ENCODE measurements at regions not wholly inside any gene's neighbourhood (a gene's known extent, or its start where the extent isn't known, plus 50 kb on each side); places are given as distances from the start of the nearest gene placed in this dataset.
A peak's percentile ranks its signal among the peaks of the same experiment; 100 is the strongest.

GRCh38 chr12:92503029-92503931 is 199.5 kb upstream of the PLEKHG7 start (continued):
- TF ChIP-seq BCL3 (IDR thresholded peaks at IDR 0.05; ENCODE audit: borderline replicate concordance, insufficient read depth, low read depth, low read length, poor library complexity, severe bottlenecking) (peak; percentile 79), NFYB (IDR thresholded peaks at IDR 0.05; ENCODE audit: insufficient read depth, low read depth, low read length) (no peak), NR2C2 (IDR thresholded peaks at IDR 0.05; ENCODE audit: borderline replicate concordance, control insufficient read depth, insufficient read length, low read depth) (no peak), RAD21 (IDR thresholded peaks at IDR 0.05; ENCODE audit: insufficient read depth, low read depth, low read length) (no peak; the same call in 1 of the 2 replicates), SRF (IDR thresholded peaks at IDR 0.05; ENCODE audit: low read depth in 2 of 2, low read length in 2 of 2) (peak in 1 of 2 experiments; percentile 80; a peak in 1 of 4 replicates), ATF3 (IDR thresholded peaks at IDR 0.05; ENCODE audit: borderline replicate concordance, extremely low read depth, low read depth, low read length) (no peak), ZNF207 (IDR thresholded peaks at IDR 0.05; ENCODE audit: borderline replicate concordance) (no peak), GATAD2B (conservative IDR thresholded peaks at IDR 0.05; ENCODE audit: low read depth) (peak; percentile 86; the same call in 1 of the 2 replicates), ZBTB11 (CRISPR knock-in tag; IDR thresholded peaks at IDR 0.05) (no peak), YBX1 (IDR thresholded peaks at IDR 0.05) (no peak), E2F8 (IDR thresholded peaks at IDR 0.05; ENCODE audit: low read depth, partially characterized antibody) (no peak), STAT3 (IDR thresholded peaks at IDR 0.05; ENCODE audit: low read depth, low read length) (peak; percentile 1; the same call in 1 of the 2 replicates), ZBED1 (IDR thresholded peaks at IDR 0.05; ENCODE audit: borderline replicate concordance) (peak; percentile 97), CREM (IDR thresholded peaks at IDR 0.05; ENCODE audit: low read depth) (peak; percentile 94), ZNF687 (IDR thresholded peaks at IDR 0.05) (peak; percentile 38)

Measured in GM12878 (cell line).